GM19025 (cell line): ENCODE measurements at regions not wholly inside any gene's neighbourhood (a gene's known extent, or its start where the extent isn't known, plus 50 kb on each side); places are given as distances from the start of the nearest gene placed in this dataset.
"Not testable (repeated sequence)": the region's sequence is repeated elsewhere in the genome, so short reads cannot be mapped to it uniquely, and the experiment has no call there.

ENCODE experiments used
- ATAC-seq: cut with Tn5 transposase; IDR thresholded peaks from one replicate; pipeline ENCODE4 v1.9.1; 2021; ENCODE audit warnings: mild to moderate bottlenecking, low read depth, moderate library complexity; ENCODE audit not compliant: unreplicated experiment

GRCh38 chr2:188034102-188034501, 257.6 kb upstream of the GULP1 start:
- ATAC-seq: not testable (repeated sequence)

GRCh38 chr2:188035377-188035776, 256.3 kb upstream of the GULP1 start:
- ATAC-seq: not testable (repeated sequence)

- ATAC-seq: not testable (repeated sequence)
These were observed 254.9 kb upstream of the GULP1 start for GRCh38 chr2:188036786-188037185.

GRCh38 chr2:188039307-188039706, 252.4 kb upstream of the GULP1 start:
- ATAC-seq: no peak

- no peak for ATAC-seq
These were observed 249.3 kb upstream of the GULP1 start for GRCh38 chr2:188042412-188042811.

- ATAC-seq: no peak
These were observed 246.7 kb upstream of the GULP1 start for GRCh38 chr2:188045016-188045415.

- no peak for ATAC-seq
These were observed 245.2 kb upstream of the GULP1 start for GRCh38 chr2:188046437-188046836.

- no peak for ATAC-seq
These were observed 243.9 kb upstream of the GULP1 start for GRCh38 chr2:188047735-188048134.

GRCh38 chr2:188050726-188051125, 240.9 kb upstream of the GULP1 start:
- ATAC-seq: no peak

- no peak for ATAC-seq
These were observed 240.0 kb upstream of the GULP1 start for GRCh38 chr2:188051706-188052105.

- no peak for ATAC-seq
These were observed 226.3 kb upstream of the GULP1 start for GRCh38 chr2:188065386-188065785.

GRCh38 chr2:188068093-188068492, 223.6 kb upstream of the GULP1 start:
- no peak for ATAC-seq

GRCh38 chr2:188076149-188077056, 215.3 kb upstream of the GULP1 start:
- no peak for ATAC-seq

GRCh38 chr2:188077757-188078156, 213.9 kb upstream of the GULP1 start:
- ATAC-seq: no peak

GRCh38 chr2:188078534-188078933, 213.1 kb upstream of the GULP1 start:
- ATAC-seq: no peak

- no peak for ATAC-seq
These were observed 212.5 kb upstream of the GULP1 start for GRCh38 chr2:188079196-188079595.

GRCh38 chr2:188085421-188085820, 206.3 kb upstream of the GULP1 start:
- ATAC-seq: no peak

- no peak for ATAC-seq
These were observed 201.8 kb upstream of the GULP1 start for GRCh38 chr2:188089901-188090300.

- ATAC-seq: no peak
These were observed 200.5 kb upstream of the GULP1 start for GRCh38 chr2:188091220-188091619.

- ATAC-seq: no peak
These were observed 198.9 kb upstream of the GULP1 start for GRCh38 chr2:188092734-188093133.

GRCh38 chr2:188096910-188097309, 194.8 kb upstream of the GULP1 start:
- no peak for ATAC-seq

- ATAC-seq: no peak
These were observed 188.8 kb upstream of the GULP1 start for GRCh38 chr2:188102881-188103280.
